DND-41 (cell line): ENCODE measurements at regions not wholly inside any gene's neighbourhood (a gene's known extent, or its start where the extent isn't known, plus 50 kb on each side); places are given as distances from the start of the nearest gene placed in this dataset.

Experiments used
- ATAC-seq: fragments of 200-7000 bp; cut with Tn5 transposase; 3 replicates; pipeline ENCODE4 v1.9.1; 2021; ENCODE audit warnings: low read depth; ENCODE audit not compliant: insufficient read depth
- DNase-seq: peaks from one replicate; pipeline ENCODE4 v3.0.0-alpha.2; 2020
- H2AFZ ChIP-seq: 2 replicates; pipeline ENCODE4 v1.6.0; 2012; ENCODE audit warnings: low read depth, low read length
- H3K27ac ChIP-seq: 2 replicates; pipeline ENCODE4 v1.5.1; 2012; ENCODE audit warnings: low read length, inconsistent platforms
- H3K27me3 ChIP-seq: fragments of 200-600 bp; sonication (generic); 2 replicates; pipeline ENCODE4 v1.6.0; 2012; ENCODE audit warnings: low read length, mild to moderate bottlenecking, inconsistent platforms; ENCODE audit not compliant: insufficient read depth, poor library complexity
- H3K36me3 ChIP-seq: 2 replicates; pipeline ENCODE4 v1.5.1; 2012; ENCODE audit warnings: low read length, inconsistent platforms; ENCODE audit not compliant: insufficient read depth
- H3K4me1 ChIP-seq: 2 replicates; pipeline ENCODE4 v1.5.1; 2012; ENCODE audit warnings: mild to moderate bottlenecking, low read length; ENCODE audit not compliant: insufficient read depth
- H3K4me2 ChIP-seq: 2 replicates; pipeline ENCODE4 v1.6.0; 2012; ENCODE audit warnings: mild to moderate bottlenecking, moderate library complexity, low read length, inconsistent platforms; ENCODE audit not compliant: insufficient read depth
- H3K4me3 ChIP-seq, 2 experiments: fragments of 200-600 bp in 1 of 2; shearing (Covaris generic) in 1 of 2; 2 replicates each; pipeline ENCODE4 v1.5.1; 2012 to 2016; ENCODE audit warnings: inconsistent platforms in 2 of 2, low read length in 2 of 2, mild to moderate bottlenecking in 2 of 2, low read depth in 1 of 2, moderate library complexity in 1 of 2
- H3K79me2 ChIP-seq: 2 replicates; pipeline ENCODE4 v1.6.0; 2012; ENCODE audit warnings: low read length, inconsistent platforms; ENCODE audit not compliant: insufficient read depth
- H3K9ac ChIP-seq: 2 replicates; pipeline ENCODE4 v1.6.0; 2012; ENCODE audit warnings: low read depth, mild to moderate bottlenecking, inconsistent platforms, low read length, moderate library complexity
- H3K9me3 ChIP-seq: 2 replicates; pipeline ENCODE4 v1.5.1; 2012; ENCODE audit warnings: low read length, moderate library complexity, mild to moderate bottlenecking, inconsistent platforms; ENCODE audit not compliant: insufficient read depth, severe bottlenecking
- H4K20me1 ChIP-seq: 2 replicates; pipeline ENCODE4 v1.6.0; 2012; ENCODE audit warnings: low read length; ENCODE audit not compliant: insufficient read depth
- CTCF ChIP-seq: IDR thresholded peaks from 2 replicates; pipeline ENCODE4 v1.5.1; 2012; ENCODE audit warnings: borderline replicate concordance, low read length, moderate library complexity, mild to moderate bottlenecking; ENCODE audit not compliant: poor library complexity, severe bottlenecking; ENCODE audit errors: extremely low read depth
- EZH2 ChIP-seq: IDR thresholded peaks from 3 replicates; pipeline ENCODE4 v1.6.1; 2012; ENCODE audit warnings: borderline replicate concordance, low read depth, mild to moderate bottlenecking, moderate library complexity, low read length, inconsistent platforms; ENCODE audit not compliant: severe bottlenecking

- H3K4me3 ChIP-seq, result no peak overlapping the region
- ATAC-seq, result no peak
- H3K36me3 ChIP-seq, result no peaks in the 10 kb centered on the region
Observed at GRCh38 chr1:60130703-60131102, 57.1 kb upstream of the C1orf87 start.

GRCh38 chr1:60129911-60130310 lies 56.3 kb upstream of the C1orf87 start:
- Histone ChIP-seq H3K9ac (no peak overlapping the region), H3K27ac (no peak overlapping the region), H3K79me2 (no peaks in the 10 kb centered on the region), H3K9me3 (no peaks in the 10 kb centered on the region), H3K4me3 (no peak overlapping the region), H3K4me1 (no peaks in the 10 kb centered on the region), H3K36me3 (no peaks in the 10 kb centered on the region), H4K20me1 (no peaks in the 10 kb centered on the region), H3K4me2 (no peak overlapping the region), H2AFZ (no peak overlapping the region), H3K27me3 (no peaks in the 10 kb centered on the region)
- no peak for ATAC-seq
- no peak for DNase-seq
- no peak for TF ChIP-seq CTCF
- TF ChIP-seq EZH2, result no peak

More at GRCh38 chr1:60130703-60131102, 57.1 kb upstream of the C1orf87 start:
- Histone ChIP-seq H2AFZ (no peak overlapping the region), H3K9me3 (no peaks in the 10 kb centered on the region), H3K27me3 (no peaks in the 10 kb centered on the region), H3K9ac (no peak overlapping the region), H3K4me1 (no peaks in the 10 kb centered on the region), H4K20me1 (no peaks in the 10 kb centered on the region), H3K4me2 (no peak overlapping the region), H3K27ac (no peak overlapping the region), H3K79me2 (no peaks in the 10 kb centered on the region)
- TF ChIP-seq EZH2 (no peak), CTCF (no peak)
- DNase-seq, result no peak

GRCh38 chr1:60126723-60127122 lies 53.2 kb upstream of the C1orf87 start:
- Histone ChIP-seq H3K36me3 (no peaks in the 10 kb centered on the region), H3K9me3 (no peaks in the 10 kb centered on the region), H3K79me2 (no peaks in the 10 kb centered on the region), H3K9ac (no peak overlapping the region), H3K4me3 (no peak overlapping the region), H3K27me3 (no peaks in the 10 kb centered on the region), H2AFZ (no peak overlapping the region), H4K20me1 (no peaks in the 10 kb centered on the region), H3K27ac (no peak overlapping the region), H3K4me1 (no peaks in the 10 kb centered on the region), H3K4me2 (no peak overlapping the region)
- no peak for ATAC-seq
- TF ChIP-seq CTCF (no peak), EZH2 (no peak)
- DNase-seq, result no peak
